SH-SY5Y (cell line): ENCODE measurements at regions not wholly inside any gene's neighbourhood (a gene's known extent, or its start where the extent isn't known, plus 50 kb on each side); places are given as distances from the start of the nearest gene placed in this dataset.

ENCODE experiments used
- GATA2 ChIP-seq: IDR thresholded peaks from 2 replicates; pipeline ENCODE4 v1.6.1; 2011; ENCODE audit warnings: mild to moderate bottlenecking, low read depth, low read length
- GATA3 ChIP-seq: IDR thresholded peaks from 2 replicates; pipeline ENCODE4 v1.6.1; 2011; ENCODE audit warnings: low read depth, mild to moderate bottlenecking, low read length, moderate library complexity

DNA sequence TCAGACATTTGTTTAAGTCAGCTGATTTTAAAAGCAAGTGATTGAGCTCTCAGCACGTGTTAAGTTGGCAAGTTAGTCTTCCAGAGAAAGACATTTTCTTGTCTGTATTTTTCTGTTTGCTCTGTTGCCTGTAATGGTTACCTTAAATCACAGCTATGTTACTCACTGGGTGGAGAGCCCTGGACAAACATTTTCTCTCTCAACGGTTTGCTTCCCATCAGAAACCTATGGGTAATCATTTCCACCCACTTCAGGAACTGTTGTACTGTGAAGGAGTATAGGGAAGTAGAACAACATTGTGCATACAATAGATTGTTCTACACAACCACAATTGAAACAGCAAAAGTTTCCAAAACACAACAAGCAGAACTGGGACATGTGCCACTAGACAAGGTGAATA lies 113.9 kb upstream of the DPT start:
- no peak for TF ChIP-seq GATA2
- no peak for TF ChIP-seq GATA3
